Astrocyte (in vitro differentiated cells and primary cell): ENCODE measurements at regions not wholly inside any gene's neighbourhood (a gene's known extent, or its start where the extent isn't known, plus 50 kb on each side); places are given as distances from the start of the nearest gene placed in this dataset.

Source experiments
- DNase-seq: peaks from one replicate; pipeline ENCODE4 v3.0.0-alpha.2; 2010; ENCODE audit warnings: low read depth
- FAIRE-seq: peaks from 2 replicates; lab custom pipeline; 2011; peaks lifted over from hg19 to GRCh38; lab: Jason Lieb, UNC
- H2AFZ ChIP-seq: 2 replicates; pipeline ENCODE4 v1.6.0; 2012; ENCODE audit warnings: low read depth, low read length, inconsistent platforms
- H3K27ac ChIP-seq: 2 replicates; pipeline ENCODE4 v1.5.1; 2011; ENCODE audit warnings: low read depth, low read length, inconsistent platforms
- H3K27me3 ChIP-seq: 2 replicates; pipeline ENCODE4 v1.6.0; 2011; ENCODE audit warnings: low read length, inconsistent platforms; ENCODE audit not compliant: insufficient read depth
- H3K36me3 ChIP-seq: 2 replicates; pipeline ENCODE4 v1.5.1; 2011; ENCODE audit warnings: low read length, inconsistent platforms; ENCODE audit not compliant: insufficient read depth
- H3K4me1 ChIP-seq: 2 replicates; pipeline ENCODE4 v1.5.1; 2011; ENCODE audit warnings: low read length, inconsistent platforms; ENCODE audit not compliant: insufficient read depth
- H3K4me2 ChIP-seq: 2 replicates; pipeline ENCODE4 v1.6.0; 2012; ENCODE audit warnings: low read length, inconsistent platforms
- H3K4me3 ChIP-seq: 2 replicates; pipeline ENCODE4 v1.5.1; 2011; ENCODE audit warnings: low read depth, mild to moderate bottlenecking, low read length, inconsistent platforms; ENCODE audit not compliant: insufficient read depth
- H3K79me2 ChIP-seq: 2 replicates; pipeline ENCODE4 v1.6.0; 2012; ENCODE audit warnings: mild to moderate bottlenecking, low read length, inconsistent platforms; ENCODE audit not compliant: insufficient read depth
- H3K9ac ChIP-seq: 2 replicates; pipeline ENCODE4 v1.6.0; 2012; ENCODE audit warnings: mild to moderate bottlenecking, low read length, inconsistent platforms
- H3K9me3 ChIP-seq: 2 replicates; pipeline ENCODE4 v1.5.1; 2012; ENCODE audit warnings: low read depth, mild to moderate bottlenecking, low read length, inconsistent platforms; ENCODE audit not compliant: insufficient read depth
- H4K20me1 ChIP-seq: 2 replicates; pipeline ENCODE4 v1.6.0; 2012; ENCODE audit warnings: low read length, inconsistent platforms; ENCODE audit not compliant: insufficient read depth
- H3K27ac Mint-ChIP-seq: one replicate; pipeline ENCODE4 v1.8.0; 2021; ENCODE audit warnings: mild to moderate bottlenecking, mixed read lengths; ENCODE audit not compliant: unreplicated experiment
- H3K27me3 Mint-ChIP-seq: one replicate; pipeline ENCODE4 v1.8.0; 2021; ENCODE audit warnings: low read depth, mixed read lengths; ENCODE audit not compliant: unreplicated experiment
- H3K36me3 Mint-ChIP-seq: one replicate; pipeline ENCODE4 v1.8.0; 2021; ENCODE audit warnings: low read depth, mixed read lengths; ENCODE audit not compliant: unreplicated experiment
- H3K4me1 Mint-ChIP-seq: one replicate; pipeline ENCODE4 v1.8.0; 2021; ENCODE audit warnings: low read depth, mixed read lengths; ENCODE audit not compliant: unreplicated experiment
- H3K4me3 Mint-ChIP-seq: one replicate; pipeline ENCODE4 v1.8.0; 2021; ENCODE audit warnings: mild to moderate bottlenecking, moderate library complexity, mixed read lengths; ENCODE audit not compliant: unreplicated experiment
- H3K9me3 Mint-ChIP-seq: one replicate; pipeline ENCODE4 v1.8.0; 2021; ENCODE audit warnings: mild to moderate bottlenecking, mixed read lengths; ENCODE audit not compliant: unreplicated experiment
- EZH2 ChIP-seq: IDR thresholded peaks from 2 replicates; pipeline ENCODE4 v1.6.1; 2012; ENCODE audit warnings: mild to moderate bottlenecking, low read length, inconsistent platforms; ENCODE audit not compliant: insufficient read depth
- TF ChIP-seq, protein P1 (sequence below): IDR thresholded peaks from 2 replicates; pipeline ENCODE4 v1.5.1; 2011; ENCODE audit warnings: low read depth, mild to moderate bottlenecking, inconsistent platforms, low read length, moderate library complexity; ENCODE audit not compliant: insufficient read depth

GRCh38 chr7:86222806-86223205 lies 420.9 kb upstream of the GRM3 start:
- no peaks in the 10 kb centered on the region for H3K27me3 Mint-ChIP-seq
- no peak for FAIRE-seq
- Histone ChIP-seq H3K4me1 (no peaks in the 10 kb centered on the region), H3K4me2 (no peak overlapping the region), H3K79me2 (no peaks in the 10 kb centered on the region), H3K36me3 (no peaks in the 10 kb centered on the region), H3K27me3 (no peaks in the 10 kb centered on the region), H3K9me3 (no peaks in the 10 kb centered on the region), H2AFZ (no peak overlapping the region), H3K27ac (no peak overlapping the region), H4K20me1 (no peaks in the 10 kb centered on the region), H3K4me3 (no peak overlapping the region), H3K9ac (no peak overlapping the region)
- H3K36me3 Mint-ChIP-seq: no peaks in the 10 kb centered on the region
- no peak overlapping the region for H3K27ac Mint-ChIP-seq
- H3K4me1 Mint-ChIP-seq: no peaks in the 10 kb centered on the region
- H3K9me3 Mint-ChIP-seq: no peaks in the 10 kb centered on the region
- H3K4me3 Mint-ChIP-seq: no peak overlapping the region
- no peak for DNase-seq
- TF ChIP-seq EZH2: no peak
- TF ChIP-seq, protein P1, sequence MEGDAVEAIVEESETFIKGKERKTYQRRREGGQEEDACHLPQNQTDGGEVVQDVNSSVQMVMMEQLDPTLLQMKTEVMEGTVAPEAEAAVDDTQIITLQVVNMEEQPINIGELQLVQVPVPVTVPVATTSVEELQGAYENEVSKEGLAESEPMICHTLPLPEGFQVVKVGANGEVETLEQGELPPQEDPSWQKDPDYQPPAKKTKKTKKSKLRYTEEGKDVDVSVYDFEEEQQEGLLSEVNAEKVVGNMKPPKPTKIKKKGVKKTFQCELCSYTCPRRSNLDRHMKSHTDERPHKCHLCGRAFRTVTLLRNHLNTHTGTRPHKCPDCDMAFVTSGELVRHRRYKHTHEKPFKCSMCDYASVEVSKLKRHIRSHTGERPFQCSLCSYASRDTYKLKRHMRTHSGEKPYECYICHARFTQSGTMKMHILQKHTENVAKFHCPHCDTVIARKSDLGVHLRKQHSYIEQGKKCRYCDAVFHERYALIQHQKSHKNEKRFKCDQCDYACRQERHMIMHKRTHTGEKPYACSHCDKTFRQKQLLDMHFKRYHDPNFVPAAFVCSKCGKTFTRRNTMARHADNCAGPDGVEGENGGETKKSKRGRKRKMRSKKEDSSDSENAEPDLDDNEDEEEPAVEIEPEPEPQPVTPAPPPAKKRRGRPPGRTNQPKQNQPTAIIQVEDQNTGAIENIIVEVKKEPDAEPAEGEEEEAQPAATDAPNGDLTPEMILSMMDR: no peak

DNA sequence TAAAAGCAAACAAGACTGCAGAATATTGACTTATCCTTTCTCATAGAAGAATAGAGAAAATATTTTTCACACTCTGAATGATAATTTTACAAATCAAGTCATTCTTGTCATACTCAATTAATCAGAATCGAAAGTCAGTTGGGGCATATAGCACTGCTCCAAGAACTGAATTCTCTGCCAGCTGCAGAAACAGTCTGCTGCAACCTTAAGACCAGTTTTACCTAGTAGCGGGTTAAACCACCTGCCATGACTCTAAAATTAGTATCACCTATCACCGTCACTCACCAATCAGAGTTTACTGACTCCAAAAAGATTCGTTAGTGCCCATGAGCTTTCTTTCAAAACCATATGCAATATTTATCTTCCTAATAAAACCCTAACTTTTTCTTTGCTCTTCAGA lies 429.0 kb upstream of the GRM3 start:
- no peaks in the 10 kb centered on the region for H4K20me1 ChIP-seq
- H3K4me3 ChIP-seq: no peak overlapping the region
- no peak overlapping the region for H3K27ac ChIP-seq
- H3K9me3 ChIP-seq: peaks cover 4% of the 10 kb centered on the region
- H3K9ac ChIP-seq: no peak overlapping the region
- Mint-ChIP-seq H3K4me3 (no peak overlapping the region), H3K27me3 (no peaks in the 10 kb centered on the region), H3K36me3 (no peaks in the 10 kb centered on the region), H3K27ac (no peak overlapping the region), H3K9me3 (no peaks in the 10 kb centered on the region), H3K4me1 (no peaks in the 10 kb centered on the region)
- H3K27me3 ChIP-seq: no peaks in the 10 kb centered on the region
- H2AFZ ChIP-seq: no peak overlapping the region
- H3K4me2 ChIP-seq: no peak overlapping the region
- H3K4me1 ChIP-seq: no peaks in the 10 kb centered on the region
- FAIRE-seq (no peak), DNase-seq (no peak)
- no peak for TF ChIP-seq EZH2
- TF ChIP-seq, protein P1: no peak
- no peaks in the 10 kb centered on the region for H3K79me2 ChIP-seq
- H3K36me3 ChIP-seq: no peaks in the 10 kb centered on the region

DNA sequence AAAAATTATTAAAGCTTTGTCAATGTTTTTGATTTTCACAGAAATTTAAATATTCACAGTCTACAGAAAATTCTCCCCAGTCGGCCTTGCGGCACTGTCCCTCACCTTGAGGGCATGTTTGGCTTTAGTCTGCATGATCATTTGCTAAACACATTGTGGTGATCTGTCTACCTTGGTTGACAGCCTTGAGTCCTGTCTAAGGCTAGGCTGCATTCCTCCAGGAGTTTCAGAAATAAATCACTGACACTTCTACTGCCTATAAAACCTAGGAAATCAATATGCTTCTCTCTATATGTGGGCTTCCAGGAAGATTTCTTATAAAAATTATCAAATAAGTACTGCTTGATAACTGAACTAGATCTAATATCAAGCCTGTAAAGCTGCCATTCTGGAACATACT lies 430.7 kb upstream of the GRM3 start:
- H4K20me1 ChIP-seq: no peaks in the 10 kb centered on the region
- no peaks in the 10 kb centered on the region for H3K27me3 ChIP-seq
- no peak overlapping the region for H3K4me3 ChIP-seq
- FAIRE-seq (no peak), DNase-seq (no peak)
- H2AFZ ChIP-seq: no peak overlapping the region
- TF ChIP-seq, protein P1: no peak
- TF ChIP-seq EZH2: no peak
- H3K9me3 Mint-ChIP-seq: no peaks in the 10 kb centered on the region
- H3K27me3 Mint-ChIP-seq: no peaks in the 10 kb centered on the region
- no peak overlapping the region for H3K4me2 ChIP-seq
- H3K4me3 Mint-ChIP-seq: no peak overlapping the region
- no peaks in the 10 kb centered on the region for H3K4me1 Mint-ChIP-seq
- H3K79me2 ChIP-seq: no peaks in the 10 kb centered on the region
- no peak overlapping the region for H3K27ac ChIP-seq
- no peaks in the 10 kb centered on the region for H3K4me1 ChIP-seq
- H3K9ac ChIP-seq: no peak overlapping the region
- H3K9me3 ChIP-seq: peaks cover 4% of the 10 kb centered on the region
- H3K27ac Mint-ChIP-seq: no peak overlapping the region
- H3K36me3 Mint-ChIP-seq: no peaks in the 10 kb centered on the region
- H3K36me3 ChIP-seq: no peaks in the 10 kb centered on the region
